ENCODE measurements at regions not wholly inside any gene's neighbourhood (a gene's known extent, or its start where the extent isn't known, plus 50 kb on each side); places are given as distances from the start of the nearest gene placed in this dataset.
A peak's percentile ranks its signal among the peaks of the same experiment; 100 is the strongest.

- Histone ChIP-seq H3K9me3 (ENCODE audit: control insufficient read depth, low read length) (no peaks in the 10 kb centered on the region), H3K27me3 (ENCODE audit: control insufficient read depth, insufficient read depth, low read length, poor library complexity, severe bottlenecking) (no peaks in the 10 kb centered on the region), H3K4me1 (ENCODE audit: control insufficient read depth, insufficient read depth, low read length) (peaks cover 3% of the 10 kb centered on the region), H3K4me3 (ENCODE audit: low read length) (no peak overlapping the region), H3K27ac (ENCODE audit: low read depth, low read length) (no peak overlapping the region), H3K36me3 (ENCODE audit: control insufficient read depth, insufficient read depth, low read length) (no peaks in the 10 kb centered on the region), H3K9ac (ENCODE audit: extremely low read depth, low read length, poor library complexity, severe bottlenecking) (no peak overlapping the region)
- peak; percentile 32 for DNase-seq
- 88 to 96% methylated on average over 4 of the region's 4 CpGs for WGBS, 2 experiments (ENCODE audit: insufficient coverage in 1 of 2, insufficient read length in 1 of 2)
- no peaks in the 10 kb centered on the region for H3K27me3 Mint-ChIP-seq (ENCODE audit: insufficient read depth)
- peaks cover 8% of the 10 kb centered on the region for H3K9me3 Mint-ChIP-seq
- no peak overlapping the region for H3K27ac Mint-ChIP-seq
- H3K36me3 Mint-ChIP-seq (ENCODE audit: low read depth), result peaks cover 2% of the 10 kb centered on the region
- TF ChIP-seq CTCF (conservative IDR thresholded peaks at IDR 0.05), result no peak
- no peak overlapping the region for H3K4me3 Mint-ChIP-seq
- H3K4me1 Mint-ChIP-seq, result peaks cover 12% of the 10 kb centered on the region
These were observed 185.9 kb downstream of the ANAPC1 start for GRCh38 chr2:111698089-111698488.

GRCh38 chr2:111698743-111699554, 185.0 kb downstream of the ANAPC1 start:
- H3K27me3 Mint-ChIP-seq (ENCODE audit: insufficient read depth), result no peaks in the 10 kb centered on the region
- no peak overlapping the region for H3K9ac ChIP-seq (ENCODE audit: extremely low read depth, low read length, poor library complexity, severe bottlenecking)
- DNase-seq, result peak; percentile 75
- no peak overlapping the region for H3K4me3 ChIP-seq (ENCODE audit: low read length)
- H3K9me3 ChIP-seq (ENCODE audit: control insufficient read depth, low read length), result no peaks in the 10 kb centered on the region
- H3K4me1 Mint-ChIP-seq, result peaks cover 12% of the 10 kb centered on the region
- H3K36me3 Mint-ChIP-seq (ENCODE audit: low read depth), result peaks cover 2% of the 10 kb centered on the region
- peak; percentile 33 for TF ChIP-seq CTCF (conservative IDR thresholded peaks at IDR 0.05)
- H3K27ac Mint-ChIP-seq, result no peak overlapping the region
- peaks cover 8% of the 10 kb centered on the region for H3K9me3 Mint-ChIP-seq
- H3K36me3 ChIP-seq (ENCODE audit: control insufficient read depth, insufficient read depth, low read length), result no peaks in the 10 kb centered on the region
- no peaks in the 10 kb centered on the region for H3K27me3 ChIP-seq (ENCODE audit: control insufficient read depth, insufficient read depth, low read length, poor library complexity, severe bottlenecking)
- H3K27ac ChIP-seq (ENCODE audit: low read depth, low read length), result no peak overlapping the region
- WGBS, 2 experiments (ENCODE audit: insufficient coverage in 1 of 2, insufficient read length in 1 of 2), result 84% methylated on average over 9 to 13 of the region's 13 CpGs
- peaks cover 3% of the 10 kb centered on the region for H3K4me1 ChIP-seq (ENCODE audit: control insufficient read depth, insufficient read depth, low read length)
- no peak overlapping the region for H3K4me3 Mint-ChIP-seq

GRCh38 chr2:111701266-111701665, 182.7 kb downstream of the ANAPC1 start:
- no peak overlapping the region for H3K4me3 Mint-ChIP-seq
- H3K27me3 Mint-ChIP-seq (ENCODE audit: insufficient read depth), result no peaks in the 10 kb centered on the region
- Histone ChIP-seq H3K9ac (ENCODE audit: extremely low read depth, low read length, poor library complexity, severe bottlenecking) (no peak overlapping the region), H3K36me3 (ENCODE audit: control insufficient read depth, insufficient read depth, low read length) (no peaks in the 10 kb centered on the region), H3K4me3 (ENCODE audit: low read length) (no peak overlapping the region), H3K9me3 (ENCODE audit: control insufficient read depth, low read length) (no peaks in the 10 kb centered on the region), H3K4me1 (ENCODE audit: control insufficient read depth, insufficient read depth, low read length) (peaks cover 3% of the 10 kb centered on the region), H3K27ac (ENCODE audit: low read depth, low read length) (no peak overlapping the region), H3K27me3 (ENCODE audit: control insufficient read depth, insufficient read depth, low read length, poor library complexity, severe bottlenecking) (no peaks in the 10 kb centered on the region)
- WGBS, 2 experiments (ENCODE audit: insufficient coverage in 1 of 2, insufficient read length in 1 of 2), result 93 to 100% methylated on average over 3 to 4 of the region's 4 CpGs
- no peak overlapping the region for H3K27ac Mint-ChIP-seq
- H3K4me1 Mint-ChIP-seq, result peaks cover 17% of the 10 kb centered on the region
- peak; percentile 45 for DNase-seq
- no peak for TF ChIP-seq CTCF (conservative IDR thresholded peaks at IDR 0.05)
- H3K36me3 Mint-ChIP-seq (ENCODE audit: low read depth), result no peaks in the 10 kb centered on the region
- no peaks in the 10 kb centered on the region for H3K9me3 Mint-ChIP-seq
